ENCODE measurements at regions not wholly inside any gene's neighbourhood (a gene's known extent, or its start where the extent isn't known, plus 50 kb on each side); places are given as distances from the start of the nearest gene placed in this dataset.

DNA sequence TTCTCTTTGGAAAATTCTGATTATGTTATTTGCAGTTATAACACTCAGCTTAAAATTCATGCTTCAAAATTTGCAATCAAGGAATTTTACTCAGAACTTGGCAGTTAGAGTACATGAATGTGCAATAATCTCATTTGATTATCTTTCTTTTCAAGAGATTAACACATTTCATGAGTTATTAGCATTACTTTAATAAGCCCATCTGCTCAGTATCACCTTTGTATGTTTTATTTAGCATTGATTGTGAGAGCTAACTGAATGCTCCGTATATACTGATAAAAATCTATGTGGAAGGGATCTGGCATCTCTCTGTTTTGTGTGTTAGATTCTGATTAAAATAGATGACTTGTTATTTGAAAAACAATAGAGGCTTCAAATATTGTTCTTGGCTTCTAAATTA is 55.6 kb upstream of the CPNE8 start:
- Histone ChIP-seq H3K4me3 (ENCODE audit: low read length) (no peak overlapping the region), H3K36me3 (ENCODE audit: control insufficient read depth, insufficient read depth, low read length, severe bottlenecking) (no peaks in the 10 kb centered on the region), H3K9me3 (ENCODE audit: control insufficient read depth, low read length) (no peaks in the 10 kb centered on the region), H3K4me1 (ENCODE audit: control insufficient read depth, insufficient read depth, low read length) (no peaks in the 10 kb centered on the region), H3K27me3 (replicated peaks; ENCODE audit: control insufficient read depth, insufficient read depth, low read length) (peaks cover 3% of the 10 kb centered on the region), H3K9ac (ENCODE audit: low read length) (no peak overlapping the region)
- DNase-seq (ENCODE audit: low read depth) = no peak

DNA sequence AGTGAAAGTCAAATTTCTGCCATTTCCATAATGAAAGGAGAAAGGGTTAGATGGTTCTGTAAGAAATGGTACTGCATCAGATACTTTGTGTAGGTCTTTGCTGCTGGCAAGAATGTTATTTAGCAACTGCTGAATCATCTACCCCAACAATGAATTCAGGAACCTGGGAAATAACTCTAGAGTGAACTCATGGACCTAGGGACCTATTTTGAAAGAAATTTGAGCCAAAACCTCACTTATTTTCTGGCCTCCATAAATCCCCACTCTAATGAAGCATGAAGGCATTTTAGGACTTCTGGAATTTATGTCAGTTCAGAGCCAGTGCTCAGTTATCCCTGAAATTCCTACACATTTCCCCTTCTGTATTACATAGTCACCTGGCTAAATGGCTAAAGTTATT is 50.9 kb upstream of the CPNE8 start:
- Histone ChIP-seq H3K9ac (ENCODE audit: low read length) (no peak overlapping the region), H3K27me3 (replicated peaks; ENCODE audit: control insufficient read depth, insufficient read depth, low read length) (peaks cover 3% of the 10 kb centered on the region), H3K4me3 (ENCODE audit: low read length) (no peak overlapping the region), H3K9me3 (ENCODE audit: control insufficient read depth, low read length) (no peaks in the 10 kb centered on the region), H3K4me1 (ENCODE audit: control insufficient read depth, insufficient read depth, low read length) (no peaks in the 10 kb centered on the region), H3K36me3 (ENCODE audit: control insufficient read depth, insufficient read depth, low read length, severe bottlenecking) (no peaks in the 10 kb centered on the region)
- no peak for DNase-seq (ENCODE audit: low read depth)

All from adipocyte (in vitro differentiated cells).